ENCODE measurements at regions not wholly inside any gene's neighbourhood (a gene's known extent, or its start where the extent isn't known, plus 50 kb on each side); places are given as distances from the start of the nearest gene placed in this dataset.

DNA sequence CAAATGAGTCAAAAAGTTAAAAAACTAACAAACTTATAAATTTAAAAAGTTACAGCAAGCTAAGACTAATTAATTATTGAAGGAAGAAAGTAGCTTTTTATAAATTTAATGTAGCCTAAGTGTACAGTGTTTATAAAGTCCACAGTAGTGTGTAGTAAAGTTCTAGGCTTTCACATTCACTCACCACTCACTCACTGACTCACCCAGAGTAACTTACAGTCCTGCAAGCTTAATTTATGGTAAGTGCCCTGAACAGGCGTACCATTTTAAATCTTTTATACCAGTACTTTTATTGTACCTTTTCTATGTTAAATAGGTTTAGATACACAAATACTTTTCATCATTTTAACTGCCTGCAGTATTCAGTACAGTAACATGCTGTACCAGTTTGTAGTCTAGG lies 80.0 kb upstream of the C9orf72 start:
- H3K9me3 ChIP-seq (ENCODE audit: control insufficient read depth, low read depth, low read length): no peaks in the 10 kb centered on the region
- DNase-seq (ENCODE audit: low read depth, low spot score): no peak
- no peak overlapping the region for H3K9ac ChIP-seq (ENCODE audit: control insufficient read depth, extremely low read depth, insufficient read depth, low read length)
- H3K79me2 ChIP-seq (ENCODE audit: control insufficient read depth, insufficient read depth, low read length): no peaks in the 10 kb centered on the region
- H2AFZ ChIP-seq (ENCODE audit: control insufficient read depth, low read length): no peak overlapping the region
- H3K27me3 ChIP-seq (ENCODE audit: control insufficient read depth, extremely low read depth, insufficient read depth, low read length): no peaks in the 10 kb centered on the region
- H3K36me3 ChIP-seq (ENCODE audit: control insufficient read depth in 2 of 2, extremely low read depth in 1 of 2, insufficient read depth in 2 of 2, low read length in 2 of 2): no peaks in the 10 kb centered on the region
- no peak for FAIRE-seq
- dilution Hi-C loops (cut with MboI; ENCODE audit: extremely low pct_ligation_motif_present, low sequenced_read_pairs): no loop called here
- H3K4me3 ChIP-seq (ENCODE audit: control insufficient read depth in 2 of 3, extremely low read depth in 1 of 3, insufficient read depth in 2 of 3, low read depth in 1 of 3, low read length in 3 of 3): no peak overlapping the region
- no peak overlapping the region for H3K4me2 ChIP-seq (ENCODE audit: control insufficient read depth, extremely low read depth, insufficient read depth, low read depth, low read length)
- H3K4me1 ChIP-seq (ENCODE audit: control insufficient read depth, extremely low read depth, insufficient read depth, low read length): no peaks in the 10 kb centered on the region
- TF ChIP-seq, protein P1, sequence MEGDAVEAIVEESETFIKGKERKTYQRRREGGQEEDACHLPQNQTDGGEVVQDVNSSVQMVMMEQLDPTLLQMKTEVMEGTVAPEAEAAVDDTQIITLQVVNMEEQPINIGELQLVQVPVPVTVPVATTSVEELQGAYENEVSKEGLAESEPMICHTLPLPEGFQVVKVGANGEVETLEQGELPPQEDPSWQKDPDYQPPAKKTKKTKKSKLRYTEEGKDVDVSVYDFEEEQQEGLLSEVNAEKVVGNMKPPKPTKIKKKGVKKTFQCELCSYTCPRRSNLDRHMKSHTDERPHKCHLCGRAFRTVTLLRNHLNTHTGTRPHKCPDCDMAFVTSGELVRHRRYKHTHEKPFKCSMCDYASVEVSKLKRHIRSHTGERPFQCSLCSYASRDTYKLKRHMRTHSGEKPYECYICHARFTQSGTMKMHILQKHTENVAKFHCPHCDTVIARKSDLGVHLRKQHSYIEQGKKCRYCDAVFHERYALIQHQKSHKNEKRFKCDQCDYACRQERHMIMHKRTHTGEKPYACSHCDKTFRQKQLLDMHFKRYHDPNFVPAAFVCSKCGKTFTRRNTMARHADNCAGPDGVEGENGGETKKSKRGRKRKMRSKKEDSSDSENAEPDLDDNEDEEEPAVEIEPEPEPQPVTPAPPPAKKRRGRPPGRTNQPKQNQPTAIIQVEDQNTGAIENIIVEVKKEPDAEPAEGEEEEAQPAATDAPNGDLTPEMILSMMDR (optimal IDR thresholded peaks at IDR 0.05 in 1 of 3, IDR thresholded peaks at IDR 0.05 in 1 of 3, conservative IDR thresholded peaks at IDR 0.05 in 1 of 3; ENCODE audit: extremely low read depth in 1 of 3, insufficient read depth in 2 of 3, low read length in 3 of 3): no peak
- no peaks in the 10 kb centered on the region for H4K20me1 ChIP-seq (ENCODE audit: control insufficient read depth, extremely low read depth, insufficient read depth, low read length)
- no peak overlapping the region for H3K27ac ChIP-seq (ENCODE audit: control insufficient read depth, insufficient read depth, low read length)
- no peaks in the 10 kb centered on the region for H3K9me1 ChIP-seq (ENCODE audit: control insufficient read depth, extremely low read depth, insufficient read depth, low read length)

DNA sequence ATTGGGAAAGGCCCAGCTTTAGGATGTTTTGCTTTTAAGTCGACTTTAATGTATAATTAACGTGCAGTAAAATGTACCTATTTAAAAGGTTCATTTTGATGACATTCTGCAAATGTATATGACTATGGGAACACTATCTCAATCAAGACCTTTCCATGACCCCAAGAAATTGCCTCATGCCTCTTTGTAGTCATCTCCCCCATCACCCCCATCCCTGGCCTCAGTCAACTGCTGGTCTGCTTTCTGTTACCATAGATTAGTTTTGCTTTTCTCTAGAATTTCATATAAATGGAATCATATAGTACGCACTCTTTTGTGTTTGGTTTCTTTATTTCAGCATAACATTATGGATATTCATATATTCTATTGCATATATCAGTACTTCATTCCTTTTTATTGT lies 80.7 kb upstream of the C9orf72 start:
- no peaks in the 10 kb centered on the region for H3K36me3 ChIP-seq (ENCODE audit: control insufficient read depth in 2 of 2, extremely low read depth in 1 of 2, insufficient read depth in 2 of 2, low read length in 2 of 2)
- no peaks in the 10 kb centered on the region for H3K9me1 ChIP-seq (ENCODE audit: control insufficient read depth, extremely low read depth, insufficient read depth, low read length)
- no peaks in the 10 kb centered on the region for H3K79me2 ChIP-seq (ENCODE audit: control insufficient read depth, insufficient read depth, low read length)
- H4K20me1 ChIP-seq (ENCODE audit: control insufficient read depth, extremely low read depth, insufficient read depth, low read length): no peaks in the 10 kb centered on the region
- no peaks in the 10 kb centered on the region for H3K4me1 ChIP-seq (ENCODE audit: control insufficient read depth, extremely low read depth, insufficient read depth, low read length)
- no peak overlapping the region for H3K4me3 ChIP-seq (ENCODE audit: control insufficient read depth in 2 of 3, extremely low read depth in 1 of 3, insufficient read depth in 2 of 3, low read depth in 1 of 3, low read length in 3 of 3)
- no peak for TF ChIP-seq EZH2 (IDR thresholded peaks at IDR 0.05; ENCODE audit: low read length)
- TF ChIP-seq, protein P1 (optimal IDR thresholded peaks at IDR 0.05 in 1 of 3, IDR thresholded peaks at IDR 0.05 in 1 of 3, conservative IDR thresholded peaks at IDR 0.05 in 1 of 3; ENCODE audit: extremely low read depth in 1 of 3, insufficient read depth in 2 of 3, low read length in 3 of 3): no peak
- H2AFZ ChIP-seq (ENCODE audit: control insufficient read depth, low read length): no peak overlapping the region
- no peak for DNase-seq (ENCODE audit: low read depth, low spot score)
- no peak for FAIRE-seq
- no peak overlapping the region for H3K27ac ChIP-seq (ENCODE audit: control insufficient read depth, insufficient read depth, low read length)
- no peak overlapping the region for H3K4me2 ChIP-seq (ENCODE audit: control insufficient read depth, extremely low read depth, insufficient read depth, low read depth, low read length)
- dilution Hi-C loops (cut with MboI; ENCODE audit: extremely low pct_ligation_motif_present, low sequenced_read_pairs): no loop called here
- no peaks in the 10 kb centered on the region for H3K27me3 ChIP-seq (ENCODE audit: control insufficient read depth, extremely low read depth, insufficient read depth, low read length)
- no peaks in the 10 kb centered on the region for H3K9me3 ChIP-seq (ENCODE audit: control insufficient read depth, low read depth, low read length)
- H3K9ac ChIP-seq (ENCODE audit: control insufficient read depth, extremely low read depth, insufficient read depth, low read length): no peak overlapping the region

Measured in keratinocyte (primary cell).